HL-60 (cell line): ENCODE measurements at regions not wholly inside any gene's neighbourhood (a gene's known extent, or its start where the extent isn't known, plus 50 kb on each side); places are given as distances from the start of the nearest gene placed in this dataset.

Experiments
- DNase-seq, 2 experiments: peaks; one replicate each; pipeline ENCODE4 v3.0.0-alpha.2; 2010 to 2020; ENCODE audit warnings: low read depth in 1 of 2, low spot score in 1 of 2
- H3K27ac ChIP-seq: fragments of 250-450 bp; sonication (Bioruptor Pico); replicated peaks from 2 replicates; pipeline ENCODE4 v1.5.1; 2020; ENCODE audit warnings: mild to moderate bottlenecking, moderate library complexity
- H3K27me3 ChIP-seq: fragments of 250-450 bp; sonication (Bioruptor Pico); 2 replicates; pipeline ENCODE4 v1.5.1; 2021; ENCODE audit warnings: mild to moderate bottlenecking, moderate library complexity; ENCODE audit not compliant: insufficient read depth, poor library complexity, severe bottlenecking
- H3K4me3 ChIP-seq: replicated peaks from 2 replicates; pipeline ENCODE4 v1.5.1; 2011; ENCODE audit warnings: mild to moderate bottlenecking, control low read depth, low read length; ENCODE audit not compliant: insufficient read depth
- CTCF ChIP-seq: IDR thresholded peaks from one replicate; pipeline ENCODE4 v1.5.1; 2011; ENCODE audit warnings: low read length, control low read depth, inconsistent platforms; ENCODE audit not compliant: insufficient read depth
- GABPA ChIP-seq: IDR thresholded peaks from 2 replicates; pipeline ENCODE4 v1.6.1; 2012; ENCODE audit warnings: low read depth
- POLR2AphosphoS5 ChIP-seq: IDR thresholded peaks from 2 replicates; pipeline ENCODE4 v1.6.1; 2012; ENCODE audit warnings: low read depth
- REST ChIP-seq: IDR thresholded peaks from 2 replicates; pipeline ENCODE4 v1.6.1; 2012; ENCODE audit warnings: low read depth; ENCODE audit not compliant: insufficient replicate concordance
- SPI1 ChIP-seq: IDR thresholded peaks from 2 replicates; pipeline ENCODE4 v1.6.1; 2012; ENCODE audit warnings: low read depth, mild to moderate bottlenecking, borderline replicate concordance

GRCh38 chr5:135211791-135212190, 177.8 kb upstream of the PITX1 start:
- no peak for DNase-seq
- Histone ChIP-seq H3K27me3 (no peaks in the 10 kb centered on the region), H3K27ac (no peak overlapping the region), H3K4me3 (no peak overlapping the region)
- TF ChIP-seq GABPA, result no peak
- TF ChIP-seq REST, result no peak
- TF ChIP-seq CTCF, result no peak
- TF ChIP-seq SPI1, result no peak
- no peak for TF ChIP-seq POLR2AphosphoS5

- Histone ChIP-seq H3K27me3 (no peaks in the 10 kb centered on the region), H3K4me3 (no peak overlapping the region), H3K27ac (no peak overlapping the region)
- no peak for TF ChIP-seq SPI1
- no peak for TF ChIP-seq CTCF
- TF ChIP-seq GABPA, result no peak
- no peak for TF ChIP-seq REST
- no peak for TF ChIP-seq POLR2AphosphoS5
- no peak for DNase-seq
Observed at GRCh38 chr5:135211083-135211790, 177.2 kb upstream of the PITX1 start.

- no peak for DNase-seq
- no peak overlapping the region for H3K27ac ChIP-seq
- no peaks in the 10 kb centered on the region for H3K27me3 ChIP-seq
- TF ChIP-seq CTCF (no peak), REST (no peak), POLR2AphosphoS5 (no peak), GABPA (no peak), SPI1 (no peak)
- no peak overlapping the region for H3K4me3 ChIP-seq
Observed at GRCh38 chr5:135210286-135211055, 176.4 kb upstream of the PITX1 start.
